Iris pigment epithelial cell (primary cell): ENCODE measurements at regions not wholly inside any gene's neighbourhood (a gene's known extent, or its start where the extent isn't known, plus 50 kb on each side); places are given as distances from the start of the nearest gene placed in this dataset.

Experiments used
- DNase-seq: peaks from one replicate; pipeline ENCODE4 v3.0.0-alpha.2; 2011; ENCODE audit warnings: low read depth

DNA sequence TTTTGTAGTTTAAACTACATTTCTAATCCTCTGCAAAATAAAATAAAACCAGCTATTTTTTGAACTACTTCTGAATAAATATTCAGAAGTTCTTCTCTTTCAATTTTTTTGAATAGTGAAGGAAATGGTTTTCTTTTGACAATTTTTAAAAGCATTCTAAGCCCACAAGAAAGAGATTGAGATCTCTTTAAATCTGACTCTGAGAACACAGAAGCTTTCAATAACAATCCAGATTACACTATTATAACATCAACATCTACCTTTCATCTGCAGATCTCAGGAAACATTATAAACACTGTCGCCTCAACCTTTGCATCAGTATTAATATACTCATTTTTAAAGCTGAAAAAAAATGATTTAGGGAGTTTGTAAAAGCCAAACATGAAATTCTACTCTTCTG, 247.5 kb upstream of the PREP start:
- DNase-seq = no peak

- no peak for DNase-seq
Observed at GRCh38 chr6:105649192-105649591, 246.3 kb upstream of the PREP start.

DNA sequence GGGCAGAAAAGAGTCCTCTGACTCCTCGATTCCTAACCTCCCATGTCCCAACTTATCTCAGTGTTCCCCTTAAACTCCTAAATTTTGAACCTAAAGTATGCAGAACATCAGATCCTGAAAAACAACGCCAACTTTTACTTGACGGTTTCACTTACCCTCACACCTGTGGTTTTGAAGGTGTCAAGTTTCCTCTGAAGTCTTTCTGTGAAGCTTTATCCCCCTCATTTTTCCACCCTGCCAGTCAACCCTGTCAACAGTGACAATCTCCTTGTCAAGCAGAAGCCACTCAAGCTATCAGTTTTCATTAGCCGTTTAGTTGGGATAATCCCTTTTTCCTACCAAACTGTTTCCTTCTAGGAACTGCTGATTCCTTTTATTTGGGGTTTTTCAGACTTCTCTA, 245.4 kb upstream of the PREP start:
- no peak for DNase-seq

DNA sequence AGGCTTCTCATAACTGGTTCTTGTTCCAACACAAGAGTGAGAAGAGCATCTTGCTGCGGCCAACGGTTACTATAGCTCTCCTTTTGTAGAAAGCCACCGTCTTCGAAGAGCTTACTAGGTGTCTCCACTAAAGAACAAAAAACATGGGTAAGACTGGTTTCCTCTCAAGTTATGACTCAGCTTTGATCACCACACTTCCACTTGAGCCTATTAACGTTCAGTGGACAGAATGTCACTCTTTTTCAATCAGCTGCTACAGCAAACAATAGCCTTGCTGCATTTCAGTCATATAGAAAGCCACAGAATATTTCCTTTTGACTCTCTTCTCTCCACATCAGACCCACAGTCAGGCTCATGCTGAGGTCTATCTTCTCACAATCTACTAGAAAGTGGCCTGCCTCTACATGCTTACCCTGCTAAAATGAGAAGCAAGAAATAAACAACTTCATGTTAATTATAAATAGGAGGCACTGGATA, 243.5 kb upstream of the PREP start:
- DNase-seq = peak; percentile 11

DNA sequence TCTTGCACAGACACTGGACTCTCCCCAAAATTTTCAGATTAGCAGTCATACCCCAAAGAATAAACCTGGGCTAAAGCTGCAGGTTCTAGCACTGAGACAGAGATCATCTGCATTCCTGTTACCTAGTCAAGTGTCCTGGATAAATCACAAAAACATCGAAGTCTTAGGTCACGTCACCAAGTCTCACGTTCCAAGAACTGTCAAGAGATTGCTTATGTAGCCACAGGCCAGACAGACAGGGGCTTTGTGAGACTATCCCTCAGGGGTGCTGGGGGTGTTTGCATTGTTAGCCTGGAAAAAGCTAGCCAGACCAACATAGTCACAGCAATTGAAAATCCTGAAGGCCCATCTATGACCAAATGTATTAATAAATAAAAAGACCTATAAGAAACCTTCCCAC, 243.1 kb upstream of the PREP start:
- DNase-seq = no peak

DNA sequence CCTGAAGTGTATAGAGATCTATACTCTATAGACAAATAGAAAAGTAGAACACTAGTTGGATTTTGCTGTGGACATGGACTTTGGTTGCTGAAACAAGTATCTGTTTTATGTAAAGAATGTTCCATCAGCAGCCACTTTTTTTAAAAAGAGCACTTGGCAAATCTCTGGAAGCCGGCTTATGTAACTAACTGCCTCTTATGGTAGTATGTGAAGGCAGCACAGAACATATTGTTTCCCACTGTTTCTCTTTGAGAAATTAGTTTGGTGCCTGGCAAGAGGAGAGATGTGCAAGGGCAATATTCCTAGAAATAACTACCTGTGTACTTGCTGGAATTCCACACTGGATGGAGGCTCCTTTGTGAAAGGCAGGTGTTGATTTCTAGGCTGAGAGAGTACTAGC, 242.3 kb upstream of the PREP start:
- no peak for DNase-seq

- DNase-seq = no peak
Observed at GRCh38 chr6:105644691-105645090, 241.8 kb upstream of the PREP start.

GRCh38 chr6:105644073-105644489, 241.2 kb upstream of the PREP start:
- DNase-seq = no peak

GRCh38 chr6:105642708-105643107, 239.8 kb upstream of the PREP start:
- peak; percentile 36 for DNase-seq

DNA sequence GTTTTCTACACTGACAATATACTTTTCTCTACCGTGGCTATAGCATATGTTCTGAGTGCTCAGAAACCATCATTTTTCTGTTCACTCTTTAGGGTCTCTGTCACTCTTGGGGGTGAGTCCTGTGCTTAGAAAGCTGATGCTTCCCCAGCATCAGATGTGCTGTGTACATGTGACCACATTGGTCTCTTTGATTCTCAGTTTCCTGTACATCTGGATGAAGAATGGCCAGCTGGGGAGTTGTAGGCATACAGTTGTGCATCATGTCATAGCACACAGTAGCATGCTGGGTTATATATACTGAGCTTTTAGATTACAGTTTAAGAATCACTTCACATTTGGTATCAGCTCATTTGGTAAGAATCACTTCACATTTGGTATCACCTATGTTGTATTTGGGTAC, 238.6 kb upstream of the PREP start:
- no peak for DNase-seq

DNA sequence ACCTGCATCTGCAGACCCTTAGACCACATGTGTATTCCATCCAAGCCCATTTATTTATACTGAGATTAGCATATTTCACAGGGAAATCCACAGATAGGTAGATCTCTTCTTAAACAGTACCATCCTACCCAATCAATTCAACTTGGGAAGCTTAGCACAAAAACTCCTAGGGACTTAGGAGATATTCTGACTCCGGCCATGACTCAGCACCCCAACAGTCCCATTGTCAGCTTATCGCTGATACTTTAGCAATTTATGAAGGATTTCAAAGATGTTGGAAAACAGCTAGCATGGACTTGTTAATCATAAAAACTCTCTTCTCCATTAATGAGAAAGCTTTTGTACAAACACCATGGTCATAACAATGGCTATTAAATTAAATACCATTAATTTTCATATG, 236.2 kb upstream of the PREP start:
- DNase-seq = no peak

DNA sequence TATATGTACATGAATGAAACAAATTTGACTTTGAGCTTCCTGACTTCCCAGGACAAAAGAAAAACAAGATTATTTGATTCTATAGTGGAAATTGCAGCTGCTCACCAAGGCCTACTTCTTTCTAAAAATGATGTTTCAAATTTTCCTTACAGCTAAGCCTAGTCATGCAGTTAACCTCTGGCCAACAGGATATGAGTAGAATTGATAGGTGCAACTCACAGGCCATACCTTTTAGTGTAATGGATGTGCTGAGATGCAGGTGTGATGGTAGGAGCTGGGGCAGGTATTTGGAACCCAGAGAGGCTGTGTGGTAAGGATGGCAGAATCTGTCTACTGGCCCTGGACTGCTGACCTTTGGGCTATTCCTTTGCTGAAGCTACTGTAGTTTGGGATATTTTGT, 230.9 kb upstream of the PREP start:
- no peak for DNase-seq

GRCh38 chr6:105628156-105628860, 225.4 kb upstream of the PREP start:
- no peak for DNase-seq

- DNase-seq = no peak
Observed at GRCh38 chr6:105626295-105627158, 223.6 kb upstream of the PREP start.

- DNase-seq = no peak
Observed at GRCh38 chr6:105624021-105624420, 221.1 kb upstream of the PREP start.

DNA sequence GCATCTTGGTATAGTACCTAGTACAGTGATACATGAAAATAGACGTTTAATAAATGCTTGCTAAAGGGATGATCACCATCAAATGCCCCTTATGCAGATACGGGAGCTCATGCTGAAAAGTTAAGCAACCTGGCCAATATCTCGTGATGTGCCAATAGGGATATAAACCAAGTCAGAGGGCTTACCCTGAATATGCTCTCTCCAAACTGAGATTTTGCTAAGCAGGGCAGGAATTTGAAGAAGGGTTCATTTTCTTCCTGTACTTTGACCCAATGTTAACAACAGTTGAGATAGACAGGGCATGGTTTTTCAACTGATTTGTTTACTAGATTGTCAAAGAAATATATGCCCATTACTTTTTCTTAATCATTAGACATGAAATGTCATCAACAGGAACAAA, 219.3 kb upstream of the PREP start:
- no peak for DNase-seq

- no peak for DNase-seq
Observed at GRCh38 chr6:105621564-105622175, 218.8 kb upstream of the PREP start.

DNA sequence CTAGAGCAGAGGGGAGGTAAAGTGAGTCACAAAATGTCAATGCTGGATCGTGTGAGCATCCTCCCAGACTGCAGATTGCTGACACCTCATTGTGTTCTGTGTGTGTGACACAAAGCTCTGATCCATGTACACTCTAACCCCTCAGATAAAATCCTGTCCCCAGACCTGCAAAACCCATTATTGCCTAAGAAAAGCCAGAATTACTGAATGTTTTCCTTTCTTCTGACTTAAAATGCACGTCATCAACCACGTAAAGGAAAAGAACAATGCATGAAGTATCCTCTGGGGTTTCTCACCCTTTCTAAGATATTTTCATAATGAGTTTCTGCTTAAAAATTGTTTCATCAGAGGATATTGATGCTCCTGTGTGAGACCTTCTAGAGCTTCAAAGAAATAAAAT, 218.0 kb upstream of the PREP start:
- no peak for DNase-seq

DNA sequence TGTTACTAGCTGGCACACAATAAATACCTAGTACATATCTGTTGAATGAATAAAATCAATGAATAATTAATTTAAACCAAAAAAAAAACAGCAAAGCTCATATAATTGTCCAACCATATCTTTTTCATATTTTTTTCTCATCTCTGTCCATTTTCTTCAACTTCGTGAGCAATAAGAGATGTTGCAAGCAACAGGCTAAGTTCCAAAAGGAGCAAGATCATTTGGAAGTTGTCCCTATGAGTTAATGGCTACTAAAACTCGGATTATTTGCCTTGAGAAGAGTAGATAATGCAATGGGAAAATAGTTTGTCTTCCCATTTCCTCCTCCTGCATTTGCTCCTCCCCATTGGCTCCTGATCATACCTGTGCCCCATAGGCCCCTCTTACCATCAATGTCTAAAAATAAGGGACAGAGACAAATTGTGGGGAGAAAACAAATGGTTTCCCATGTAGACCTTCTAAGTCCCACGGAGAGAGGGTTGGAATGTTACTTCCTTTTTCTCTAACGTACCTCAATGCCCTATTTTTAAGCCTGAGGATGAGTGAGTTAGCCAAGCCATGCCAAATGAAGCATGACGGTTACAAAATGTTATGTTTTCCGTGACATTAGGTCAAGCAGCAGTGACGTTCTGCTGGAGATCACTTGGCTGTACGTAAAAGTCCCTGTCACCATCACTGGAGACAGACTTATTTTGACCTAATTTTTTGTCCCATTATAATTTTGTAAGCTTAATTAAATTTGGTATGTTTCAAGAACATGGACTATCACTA, 217.3 kb upstream of the PREP start:
- DNase-seq = no peak

DNA sequence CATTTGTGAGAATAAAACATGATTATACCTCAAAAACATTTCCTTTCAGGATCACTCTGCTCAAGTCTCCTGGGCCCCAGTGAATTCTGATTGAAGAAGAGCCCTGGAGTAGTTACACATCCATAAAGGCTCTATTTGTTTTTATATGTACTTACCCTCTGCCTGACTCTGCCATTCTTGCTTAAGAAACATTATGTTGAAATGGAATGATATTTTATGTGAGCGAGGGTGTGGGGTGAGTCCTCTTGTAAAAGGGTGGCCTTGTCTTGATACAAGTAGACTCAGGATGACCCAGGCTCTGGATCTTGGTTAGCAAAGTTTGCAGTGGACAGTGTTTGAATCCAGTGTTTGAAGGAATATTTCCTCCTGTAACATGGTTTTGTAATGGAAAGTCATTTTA, 215.4 kb upstream of the PREP start:
- no peak for DNase-seq

GRCh38 chr6:105616521-105616920, 213.6 kb upstream of the PREP start:
- no peak for DNase-seq

GRCh38 chr6:105611606-105612005, 208.7 kb upstream of the PREP start:
- no peak for DNase-seq
